PC-9 (cell line): ENCODE measurements at regions not wholly inside any gene's neighbourhood (a gene's known extent, or its start where the extent isn't known, plus 50 kb on each side); places are given as distances from the start of the nearest gene placed in this dataset.

Experiments
- BruUV-seq: library from RNA; stranded (reverse); fragments of 400-500 nt; replicated peaks from 2 replicates; lab custom pipeline; 2021; lab: Mats Ljungman, UMichigan
- CTCF ChIA-PET: fragments of 300-600 bp; sonication (Branson Sonifier 250); formaldehyde crosslinking; loops from one replicate; lab custom pipeline; 2022; ENCODE audit warnings: antibody characterized with exemption; lab: Charles Lee
- POLR2A ChIA-PET: fragments of 300-600 bp; sonication (Branson Sonifier 250); formaldehyde crosslinking; loops from one replicate; lab custom pipeline; 2022; ENCODE audit warnings: antibody characterized with exemption; ENCODE audit not compliant: unreplicated experiment; lab: Charles Lee
- DNase-seq, 2 experiments: peaks; one replicate each; pipeline versions ENCODE4 v3.0.0 to v3.0.0-alpha.2; 2015 to 2022; ENCODE audit warnings: mixed read lengths in 1 of 2
- H2AFZ ChIP-seq: fragments of 200-600 bp; sonication (generic); 2 replicates; pipeline ENCODE4 v1.8.1; 2017; ENCODE audit warnings: antibody characterized with exemption
- H3F3A ChIP-seq: fragments of 200-600 bp; sonication (generic); 2 replicates; pipeline ENCODE4 v1.8.1; 2017; ENCODE audit warnings: antibody characterized with exemption, mild to moderate bottlenecking, low read depth; ENCODE audit not compliant: insufficient read depth
- H3K27ac ChIP-seq: fragments of 200-600 bp; sonication (generic); 2 replicates; pipeline ENCODE4 v1.6.1; 2016; ENCODE audit warnings: mixed run types
- H3K27me3 ChIP-seq: fragments of 200-600 bp; sonication (generic); 2 replicates; pipeline ENCODE4 v1.6.1; 2016; ENCODE audit warnings: low read depth, mixed run types; ENCODE audit not compliant: insufficient read depth
- H3K36me3 ChIP-seq: fragments of 200-600 bp; sonication (generic); 2 replicates; pipeline ENCODE4 v1.6.1; 2016; ENCODE audit warnings: low read depth, mixed run types
- H3K4me1 ChIP-seq: fragments of 200-600 bp; sonication (generic); replicated peaks from 2 replicates; pipeline ENCODE4 v1.6.1; 2016; ENCODE audit warnings: mixed run types; ENCODE audit not compliant: insufficient read depth
- H3K4me2 ChIP-seq: fragments of 200-600 bp; sonication (generic); 2 replicates; pipeline ENCODE4 v1.6.1; 2017; ENCODE audit warnings: mixed run types
- H3K4me3 ChIP-seq: fragments of 200-600 bp; sonication (generic); 2 replicates; pipeline ENCODE4 v1.6.1; 2016; ENCODE audit warnings: mixed run types
- H3K79me2 ChIP-seq: fragments of 200-600 bp; sonication (generic); 2 replicates; pipeline ENCODE4 v1.6.1; 2017; ENCODE audit warnings: low read depth, mixed run types
- H3K9me2 ChIP-seq: fragments of 200-600 bp; sonication (generic); 2 replicates; pipeline ENCODE4 v1.8.1; 2017; ENCODE audit warnings: mild to moderate bottlenecking; ENCODE audit not compliant: insufficient read depth
- H3K9me3 ChIP-seq: fragments of 200-600 bp; sonication (generic); 2 replicates; pipeline ENCODE4 v1.8.1; 2016; ENCODE audit warnings: low read depth; ENCODE audit not compliant: insufficient read depth
- H4K20me1 ChIP-seq: fragments of 200-600 bp; sonication (generic); 2 replicates; pipeline ENCODE4 v1.8.1; 2017; ENCODE audit not compliant: insufficient read depth
- CTCF ChIP-seq: fragments of 200-600 bp; sonication (generic); conservative IDR thresholded peaks from 2 replicates; pipeline ENCODE4 v1.6.1; 2017; ENCODE audit warnings: mixed run types, antibody characterized with exemption, mild to moderate bottlenecking, moderate library complexity
- EZH2 ChIP-seq: fragments of 200-600 bp; sonication (generic); IDR thresholded peaks from 2 replicates; pipeline ENCODE4 v1.8.0; 2017; ENCODE audit warnings: antibody characterized with exemption, low read depth
- intact Hi-C: fragments of 100-400 bp; cut with micrococcal nuclease; formaldehyde crosslinking; loops from one replicate; pipeline ENCODE4 v1.10.0; 2022; ENCODE audit not compliant: unreplicated experiment

GRCh38 chr10:33661580-33662336 lies 327.3 kb upstream of the NRP1 start:
- H3K27me3 ChIP-seq = no peaks in the 10 kb centered on the region
- H3K27ac ChIP-seq = no peak overlapping the region
- POLR2A ChIA-PET = interaction anchor here (0.6 to 0.7 kb wide), 5 partner anchors 14 to 1638 kb away, joined by 3 to 6 read pairs (median 4); no protein-coding TSS in a partner anchor
- TF ChIP-seq EZH2 = no peak
- no peak for TF ChIP-seq CTCF
- DNase-seq = peak; percentile 73 to 90
- intact Hi-C loops = loop anchor here (2.0 kb wide), 1 partner anchor 327 kb away; the partner anchor contains the start of gene NRP1
- no peaks in the 10 kb centered on the region for H4K20me1 ChIP-seq
- CTCF ChIA-PET = no interaction called here
- no peaks in the 10 kb centered on the region for H3K36me3 ChIP-seq
- peaks cover 13% of the 10 kb centered on the region; the same call in 1 of the 2 replicates for H3F3A ChIP-seq
- no peaks in the 10 kb centered on the region for H3K9me3 ChIP-seq
- no peaks in the 10 kb centered on the region for H3K9me2 ChIP-seq
- H3K4me1 ChIP-seq = peaks cover 10% of the 10 kb centered on the region
- no peak overlapping the region for H3K4me3 ChIP-seq
- H3K4me2 ChIP-seq = peak overlapping the region; percentile 49
- H3K79me2 ChIP-seq = no peaks in the 10 kb centered on the region
- H2AFZ ChIP-seq = peak overlapping the region; percentile 66; the same call in 1 of the 2 replicates
- no TSS peak for BruUV-seq

- Histone ChIP-seq H3K4me1 (peaks cover 10% of the 10 kb centered on the region), H3K9me2 (no peaks in the 10 kb centered on the region), H3K27ac (no peak overlapping the region), H3K36me3 (no peaks in the 10 kb centered on the region), H3K4me2 (no peak overlapping the region), H3K9me3 (no peaks in the 10 kb centered on the region), H2AFZ (no peak overlapping the region), H3K4me3 (no peak overlapping the region), H3F3A (peaks cover 13% of the 10 kb centered on the region; the same call in 1 of the 2 replicates), H4K20me1 (no peaks in the 10 kb centered on the region), H3K79me2 (no peaks in the 10 kb centered on the region), H3K27me3 (no peaks in the 10 kb centered on the region)
- DNase-seq = no peak
- TF ChIP-seq EZH2 (no peak), CTCF (no peak)
- CTCF ChIA-PET = no interaction called here
- POLR2A ChIA-PET = interaction anchor here (0.5 kb wide), 1 partner anchor 142 kb away, joined by 4 read pairs; no protein-coding TSS in a partner anchor
- intact Hi-C loops = loop anchor here (2.0 kb wide), 1 partner anchor 326 kb away; the partner anchor contains the start of gene NRP1
- no TSS peak for BruUV-seq
Measured at GRCh38 chr10:33660329-33660728, 325.9 kb upstream of the NRP1 start.

GRCh38 chr10:33657913-33658312 lies 323.4 kb upstream of the NRP1 start:
- no peak for DNase-seq
- no peak overlapping the region for H3K4me3 ChIP-seq

More at GRCh38 chr10:33657913-33658312, 323.4 kb upstream of the NRP1 start:
- Histone ChIP-seq H3K9me2 (no peaks in the 10 kb centered on the region), H3K27ac (no peak overlapping the region), H3K4me2 (no peak overlapping the region), H3K79me2 (no peaks in the 10 kb centered on the region), H3K9me3 (no peaks in the 10 kb centered on the region), H4K20me1 (no peaks in the 10 kb centered on the region), H3K4me1 (peaks cover 10% of the 10 kb centered on the region), H3K36me3 (no peaks in the 10 kb centered on the region), H3F3A (peaks cover 13% of the 10 kb centered on the region; the same call in 1 of the 2 replicates), H2AFZ (no peak overlapping the region), H3K27me3 (no peaks in the 10 kb centered on the region)
- no TSS peak for BruUV-seq
- intact Hi-C loops = no loop called here
- TF ChIP-seq CTCF (no peak), EZH2 (no peak)
- ChIA-PET CTCF (no interaction called here), POLR2A (no interaction called here)
